Esophagus squamous epithelium (tissue), 5 donors: ENCODE measurements at regions not wholly inside any gene's neighbourhood (a gene's known extent, or its start where the extent isn't known, plus 50 kb on each side); places are given as distances from the start of the nearest gene placed in this dataset.

Experiments used
- DNase-seq: peaks from one replicate; lab custom pipeline; 2025; lab: John Stamatoyannopoulos, UW
- H3K27ac ChIP-seq, 4 donors: fragments of 200-600 bp; sonication (generic); one replicate each; pipeline ENCODE4 v1.5.1; 2016 to 2019; ENCODE audit warnings: mild to moderate bottlenecking in 1 of 4
- H3K27me3 ChIP-seq, 4 donors: fragments of 200-600 bp; sonication (generic); 1 replicate in 3 of 4; 2 replicates in 1 of 4; pipeline versions ENCODE4 v1.5.1 to v1.6.0; 2017 to 2021; ENCODE audit warnings: antibody characterized with exemption in 1 of 4
- H3K36me3 ChIP-seq, 3 donors: fragments of 200-600 bp; sonication (generic); one replicate each; pipeline ENCODE4 v1.5.1; 2016 to 2019
- H3K4me1 ChIP-seq, 3 donors: fragments of 200-600 bp; sonication (generic); one replicate each; pipeline ENCODE4 v1.5.1; 2017 to 2019
- H3K4me3 ChIP-seq, 4 donors: fragments of 200-600 bp; sonication (generic); 1 replicate in 3 of 4; 2 replicates in 1 of 4; pipeline ENCODE4 v1.5.1; 2016 to 2019; ENCODE audit warnings: mild to moderate bottlenecking in 2 of 4, moderate library complexity in 1 of 4
- H3K9me3 ChIP-seq, 3 donors: fragments of 200-600 bp; sonication (generic); one replicate each; pipeline ENCODE4 v1.5.1; 2016 to 2019
- POLR2A ChIP-seq, 4 donors: fragments of 450-650 bp; IDR thresholded peaks; one replicate each; pipeline ENCODE4 v1.6.1; 2017; ENCODE audit warnings: antibody characterized with exemption in 4 of 4, mild to moderate bottlenecking in 4 of 4, moderate library complexity in 3 of 4
- WGBS, 2 donors: methylation state at CpG; one replicate each; pipeline ENCODE4 v1.1.5; 2018; 5-methylcytosine and 5-hydroxymethylcytosine counted together
- intact Hi-C: fragments of 100-400 bp; cut with DNase I; formaldehyde crosslinking; loops from one replicate; pipeline ENCODE4 v1.15.0; 2022
- TF ChIP-seq, protein P1 (sequence below), 6 experiments: fragments of 450-650 bp in 4 of 6; fragments of 200-600 bp in 2 of 6; sonication (generic) in 2 of 6; IDR thresholded peaks; one replicate each; pipeline ENCODE4 v1.5.1; 2016 to 2019; ENCODE audit warnings: antibody characterized with exemption in 6 of 6, mild to moderate bottlenecking in 4 of 6, moderate library complexity in 4 of 6
- donor health status: DM: yes; HTN: yes; CAD: no.

DNA sequence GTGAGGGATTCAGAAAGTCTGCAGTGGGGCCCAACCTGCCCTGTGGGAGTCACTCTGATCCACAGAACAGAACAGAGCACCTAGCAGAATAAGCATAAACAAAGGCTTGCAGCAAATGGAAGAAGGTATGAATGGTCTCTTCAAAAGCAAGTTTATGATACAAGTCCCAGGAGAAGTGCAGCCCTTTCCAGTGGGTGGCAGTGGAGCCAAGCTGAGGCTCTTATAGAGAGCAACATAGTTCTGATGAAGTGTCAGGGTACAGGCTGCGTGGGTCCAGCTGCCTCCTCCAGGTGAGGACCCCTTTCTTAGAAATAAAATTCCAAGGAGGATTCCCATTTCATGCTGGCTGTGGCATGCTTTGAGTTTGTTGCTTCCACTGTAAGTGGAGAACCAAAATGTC, 88.8 kb upstream of the PAK3 start:
- H3K4me3 ChIP-seq: no peak overlapping the region
- no peaks in the 10 kb centered on the region for H3K36me3 ChIP-seq
- no peak overlapping the region for H3K27ac ChIP-seq
- DNase-seq: no peak
- no peaks in the 10 kb centered on the region for H3K9me3 ChIP-seq
- intact Hi-C loops: no loop called here
- TF ChIP-seq POLR2A (IDR thresholded peaks at IDR 0.05): no peak
- TF ChIP-seq, protein P1, sequence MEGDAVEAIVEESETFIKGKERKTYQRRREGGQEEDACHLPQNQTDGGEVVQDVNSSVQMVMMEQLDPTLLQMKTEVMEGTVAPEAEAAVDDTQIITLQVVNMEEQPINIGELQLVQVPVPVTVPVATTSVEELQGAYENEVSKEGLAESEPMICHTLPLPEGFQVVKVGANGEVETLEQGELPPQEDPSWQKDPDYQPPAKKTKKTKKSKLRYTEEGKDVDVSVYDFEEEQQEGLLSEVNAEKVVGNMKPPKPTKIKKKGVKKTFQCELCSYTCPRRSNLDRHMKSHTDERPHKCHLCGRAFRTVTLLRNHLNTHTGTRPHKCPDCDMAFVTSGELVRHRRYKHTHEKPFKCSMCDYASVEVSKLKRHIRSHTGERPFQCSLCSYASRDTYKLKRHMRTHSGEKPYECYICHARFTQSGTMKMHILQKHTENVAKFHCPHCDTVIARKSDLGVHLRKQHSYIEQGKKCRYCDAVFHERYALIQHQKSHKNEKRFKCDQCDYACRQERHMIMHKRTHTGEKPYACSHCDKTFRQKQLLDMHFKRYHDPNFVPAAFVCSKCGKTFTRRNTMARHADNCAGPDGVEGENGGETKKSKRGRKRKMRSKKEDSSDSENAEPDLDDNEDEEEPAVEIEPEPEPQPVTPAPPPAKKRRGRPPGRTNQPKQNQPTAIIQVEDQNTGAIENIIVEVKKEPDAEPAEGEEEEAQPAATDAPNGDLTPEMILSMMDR (IDR thresholded peaks at IDR 0.05): no peak
- H3K4me1 ChIP-seq: no peaks in the 10 kb centered on the region
- 50% methylated on average over 1 of the region's 1 CpG; no CpG with 5 or more reads in 1 of the 2 donors for WGBS, 2 donors
- H3K27me3 ChIP-seq: no peaks in the 10 kb centered on the region

DNA sequence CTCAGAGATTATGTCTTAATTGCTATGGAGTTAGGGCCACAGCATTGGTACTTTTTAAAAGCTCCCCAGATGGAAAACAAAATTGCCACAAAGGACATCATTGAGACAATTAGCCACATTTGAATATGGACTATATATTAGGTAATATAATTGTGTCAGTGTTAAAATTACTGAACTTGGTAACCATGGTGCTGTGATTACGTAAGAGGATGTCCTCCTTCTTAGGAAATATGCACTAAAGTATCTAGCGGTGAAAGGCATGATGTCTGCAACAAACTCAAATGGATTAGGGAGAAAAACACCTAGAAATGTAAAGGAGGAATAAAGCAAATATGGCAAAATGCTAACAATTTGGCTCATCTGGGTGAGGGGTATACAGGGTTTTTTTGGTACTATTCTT, 89.9 kb upstream of the PAK3 start:
- H3K4me3 ChIP-seq: no peak overlapping the region
- no peaks in the 10 kb centered on the region for H3K27me3 ChIP-seq
- H3K4me1 ChIP-seq: no peaks in the 10 kb centered on the region
- intact Hi-C loops: no loop called here
- TF ChIP-seq, protein P1 (IDR thresholded peaks at IDR 0.05): no peak
- TF ChIP-seq POLR2A (IDR thresholded peaks at IDR 0.05): no peak
- no peaks in the 10 kb centered on the region for H3K9me3 ChIP-seq
- WGBS, 2 donors: 59 to 66% methylated on average over 2 of the region's 2 CpGs
- H3K27ac ChIP-seq: no peak overlapping the region
- no peak for DNase-seq
- no peaks in the 10 kb centered on the region for H3K36me3 ChIP-seq

DNA sequence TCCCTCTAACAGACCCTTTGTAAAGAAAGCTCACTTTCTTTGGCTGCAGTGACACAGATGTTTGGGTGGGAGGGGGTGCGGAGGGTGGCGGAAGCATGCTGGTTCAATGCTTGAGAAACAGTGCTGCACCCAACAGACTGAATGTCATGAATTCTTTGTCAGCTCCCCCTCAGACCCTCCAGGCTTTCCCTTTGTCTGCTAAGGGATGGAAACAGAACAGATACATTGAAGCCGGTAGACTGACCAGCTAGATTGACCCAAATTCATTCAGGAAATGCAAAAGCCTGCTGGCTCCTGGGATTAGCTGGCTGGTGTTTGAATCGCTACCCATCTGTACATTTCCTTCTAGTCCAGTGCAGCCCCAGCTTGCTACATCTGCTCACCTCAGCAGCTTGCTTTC, 90.8 kb upstream of the PAK3 start:
- no peak for DNase-seq
- intact Hi-C loops: no loop called here

DNA sequence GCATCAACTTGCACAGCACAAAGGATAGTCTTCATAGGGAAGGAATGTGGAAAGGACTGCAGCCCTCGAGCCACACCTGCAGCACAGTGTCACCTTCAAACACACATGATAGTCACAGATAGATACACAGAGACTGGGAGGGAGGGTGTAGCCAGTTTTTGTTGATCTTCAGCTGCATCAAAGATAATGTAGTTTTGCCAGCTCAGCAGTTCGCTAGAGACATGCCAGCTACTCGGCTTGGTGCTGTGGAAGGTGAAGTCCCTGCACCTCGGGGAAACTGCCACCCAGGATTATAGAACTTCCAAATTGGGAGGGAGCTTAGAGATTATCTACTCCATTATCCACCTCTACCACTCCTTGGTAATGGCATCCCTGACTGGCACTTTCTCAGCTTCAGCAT, 92.9 kb upstream of the PAK3 start:
- DNase-seq: no peak
- Histone ChIP-seq H3K9me3 (no peaks in the 10 kb centered on the region), H3K4me1 (no peaks in the 10 kb centered on the region), H3K27me3 (no peaks in the 10 kb centered on the region), H3K27ac (no peak overlapping the region), H3K36me3 (no peaks in the 10 kb centered on the region), H3K4me3 (no peak overlapping the region)
- intact Hi-C loops: no loop called here
- WGBS, 2 donors: 40 to 72% methylated on average over 1 to 4 of the region's 4 CpGs
- TF ChIP-seq, protein P1 (IDR thresholded peaks at IDR 0.05): no peak
- no peak for TF ChIP-seq POLR2A (IDR thresholded peaks at IDR 0.05)

More for the DNA sequence above, 90.8 kb upstream of the PAK3 start:
- Histone ChIP-seq H3K9me3 (no peaks in the 10 kb centered on the region), H3K27ac (no peak overlapping the region), H3K4me1 (no peaks in the 10 kb centered on the region), H3K36me3 (no peaks in the 10 kb centered on the region), H3K4me3 (no peak overlapping the region), H3K27me3 (no peaks in the 10 kb centered on the region)
- TF ChIP-seq POLR2A (IDR thresholded peaks at IDR 0.05): no peak
- TF ChIP-seq, protein P1 (IDR thresholded peaks at IDR 0.05): no peak
- WGBS, 2 donors: 78 to 83% methylated on average over 4 of the region's 4 CpGs

DNA sequence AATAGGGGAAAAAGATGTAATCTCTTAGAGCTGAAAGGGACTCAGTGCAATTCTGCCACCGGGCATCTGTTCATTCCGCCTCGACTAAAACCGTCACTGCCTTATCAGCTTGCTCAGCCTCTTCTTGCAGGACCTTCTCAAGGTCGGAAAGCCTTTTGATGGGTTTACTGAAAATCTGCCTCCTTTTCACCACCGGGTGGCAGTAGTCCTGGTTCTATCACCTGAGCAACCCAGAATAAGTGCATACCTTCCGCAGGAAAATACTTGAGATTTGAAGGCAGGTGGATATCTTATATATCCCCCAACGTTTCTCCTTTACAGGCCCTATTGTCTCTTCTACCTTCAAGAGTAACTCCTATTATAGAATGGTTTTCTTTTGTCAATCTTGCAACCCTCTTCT, 103.4 kb upstream of the PAK3 start:
- Histone ChIP-seq H3K9me3 (no peaks in the 10 kb centered on the region), H3K4me1 (no peaks in the 10 kb centered on the region), H3K27ac (no peak overlapping the region), H3K27me3 (no peaks in the 10 kb centered on the region), H3K4me3 (no peak overlapping the region), H3K36me3 (no peaks in the 10 kb centered on the region)
- intact Hi-C loops: no loop called here
- 17 to 33% methylated on average over 7 to 8 of the region's 8 CpGs for WGBS, 2 donors
- TF ChIP-seq, protein P1 (IDR thresholded peaks at IDR 0.05): peak in 4 of 6 experiments; percentile 25 to 43 (median 32)
- TF ChIP-seq POLR2A (IDR thresholded peaks at IDR 0.05): no peak
- no peak for DNase-seq
